ENCODE measurements at regions not wholly inside any gene's neighbourhood (a gene's known extent, or its start where the extent isn't known, plus 50 kb on each side); places are given as distances from the start of the nearest gene placed in this dataset.

DNA sequence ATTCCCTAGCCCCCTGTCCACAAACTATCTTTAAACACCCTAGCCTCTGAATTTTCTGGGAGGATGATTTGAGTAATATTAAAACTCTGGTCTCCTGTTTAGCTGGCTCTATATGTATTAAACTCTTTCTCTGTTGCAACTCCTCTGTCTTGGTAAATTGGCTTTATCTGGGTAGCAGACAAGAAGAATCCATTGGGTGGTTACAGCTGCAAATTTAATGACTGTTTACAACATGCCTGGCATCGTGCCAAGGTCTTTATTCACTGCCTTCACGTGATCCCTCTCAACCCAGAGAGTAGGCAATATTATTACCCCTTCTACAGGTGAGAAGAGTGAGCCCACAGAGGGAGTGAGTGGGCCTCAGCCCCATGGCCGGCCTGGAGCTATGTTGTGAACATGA is 77.8 kb upstream of the MYL2 start:
- no peak for DNase-seq (ENCODE audit: low read depth, low spot score)
- ChIA-PET POLR2A (no interaction called here), CTCF (no interaction called here)
- H3K4me3 ChIP-seq (ENCODE audit: low read depth, low read length): no peak overlapping the region
- peaks cover 8% of the 10 kb centered on the region for H3K9me3 ChIP-seq (ENCODE audit: control insufficient read depth, insufficient read depth, low read length)
- H3K27ac ChIP-seq (ENCODE audit: low read depth, low read length): no peak overlapping the region
- H3K27me3 ChIP-seq (ENCODE audit: control insufficient read depth, insufficient read depth, low read length): no peaks in the 10 kb centered on the region
- TF ChIP-seq, protein P1, sequence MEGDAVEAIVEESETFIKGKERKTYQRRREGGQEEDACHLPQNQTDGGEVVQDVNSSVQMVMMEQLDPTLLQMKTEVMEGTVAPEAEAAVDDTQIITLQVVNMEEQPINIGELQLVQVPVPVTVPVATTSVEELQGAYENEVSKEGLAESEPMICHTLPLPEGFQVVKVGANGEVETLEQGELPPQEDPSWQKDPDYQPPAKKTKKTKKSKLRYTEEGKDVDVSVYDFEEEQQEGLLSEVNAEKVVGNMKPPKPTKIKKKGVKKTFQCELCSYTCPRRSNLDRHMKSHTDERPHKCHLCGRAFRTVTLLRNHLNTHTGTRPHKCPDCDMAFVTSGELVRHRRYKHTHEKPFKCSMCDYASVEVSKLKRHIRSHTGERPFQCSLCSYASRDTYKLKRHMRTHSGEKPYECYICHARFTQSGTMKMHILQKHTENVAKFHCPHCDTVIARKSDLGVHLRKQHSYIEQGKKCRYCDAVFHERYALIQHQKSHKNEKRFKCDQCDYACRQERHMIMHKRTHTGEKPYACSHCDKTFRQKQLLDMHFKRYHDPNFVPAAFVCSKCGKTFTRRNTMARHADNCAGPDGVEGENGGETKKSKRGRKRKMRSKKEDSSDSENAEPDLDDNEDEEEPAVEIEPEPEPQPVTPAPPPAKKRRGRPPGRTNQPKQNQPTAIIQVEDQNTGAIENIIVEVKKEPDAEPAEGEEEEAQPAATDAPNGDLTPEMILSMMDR (IDR thresholded peaks at IDR 0.05; ENCODE audit: low read depth, low read length): no peak

DNA sequence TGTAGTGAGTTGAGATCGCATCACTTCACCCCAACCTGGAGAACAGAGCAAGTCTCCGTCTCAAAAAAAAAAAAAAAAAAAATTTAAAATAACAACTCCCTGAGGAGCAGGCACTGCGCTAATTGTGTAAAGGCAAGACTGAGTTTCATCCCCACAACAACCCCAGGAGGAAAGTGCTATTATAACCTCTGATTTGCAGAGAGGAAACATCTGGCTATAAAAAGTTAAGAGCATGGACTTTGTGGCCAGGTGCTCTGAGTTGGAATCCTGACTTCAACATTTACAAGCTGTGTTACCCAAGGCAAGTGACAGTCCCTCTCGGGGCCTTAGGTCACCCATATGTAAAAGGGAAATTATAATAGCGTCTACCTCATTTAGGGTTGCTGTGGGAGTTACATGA is 76.0 kb upstream of the MYL2 start:
- DNase-seq (ENCODE audit: low read depth, low spot score): no peak
- ChIA-PET POLR2A (no interaction called here), CTCF (no interaction called here)

DNA sequence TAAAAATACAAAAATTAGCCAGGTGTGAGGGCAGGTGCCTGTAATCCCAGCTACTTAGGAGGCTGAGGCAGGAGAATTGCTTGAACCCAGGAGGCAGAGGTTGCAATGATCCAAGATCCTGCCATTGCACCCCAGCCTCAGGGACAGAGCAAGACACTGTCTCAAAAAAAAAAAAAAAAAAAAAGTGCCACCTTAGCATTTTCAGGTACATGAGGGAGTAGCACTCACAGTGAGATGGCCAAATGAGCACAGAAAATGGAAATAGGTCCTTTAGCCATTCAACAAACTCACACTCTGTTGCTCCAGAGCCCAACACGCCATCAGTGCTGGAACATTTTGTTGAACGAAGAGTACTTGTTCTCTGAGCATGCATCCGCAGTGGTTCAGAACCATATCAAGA is 75.2 kb upstream of the MYL2 start:
- H3K27me3 ChIP-seq (ENCODE audit: control insufficient read depth, insufficient read depth, low read length): no peaks in the 10 kb centered on the region
- ChIA-PET POLR2A (no interaction called here), CTCF (no interaction called here)
- TF ChIP-seq, protein P1 (IDR thresholded peaks at IDR 0.05; ENCODE audit: low read depth, low read length): no peak
- no peak for DNase-seq (ENCODE audit: low read depth, low spot score)
- no peak overlapping the region for H3K27ac ChIP-seq (ENCODE audit: low read depth, low read length)
- no peak overlapping the region for H3K4me3 ChIP-seq (ENCODE audit: low read depth, low read length)
- H3K9me3 ChIP-seq (ENCODE audit: control insufficient read depth, insufficient read depth, low read length): peaks cover 8% of the 10 kb centered on the region

More for the DNA sequence above, 76.0 kb upstream of the MYL2 start:
- Histone ChIP-seq H3K27ac (ENCODE audit: low read depth, low read length) (no peak overlapping the region), H3K9me3 (ENCODE audit: control insufficient read depth, insufficient read depth, low read length) (peaks cover 8% of the 10 kb centered on the region), H3K4me3 (ENCODE audit: low read depth, low read length) (no peak overlapping the region), H3K27me3 (ENCODE audit: control insufficient read depth, insufficient read depth, low read length) (no peaks in the 10 kb centered on the region)
- TF ChIP-seq, protein P1 (IDR thresholded peaks at IDR 0.05; ENCODE audit: low read depth, low read length): no peak

DNA sequence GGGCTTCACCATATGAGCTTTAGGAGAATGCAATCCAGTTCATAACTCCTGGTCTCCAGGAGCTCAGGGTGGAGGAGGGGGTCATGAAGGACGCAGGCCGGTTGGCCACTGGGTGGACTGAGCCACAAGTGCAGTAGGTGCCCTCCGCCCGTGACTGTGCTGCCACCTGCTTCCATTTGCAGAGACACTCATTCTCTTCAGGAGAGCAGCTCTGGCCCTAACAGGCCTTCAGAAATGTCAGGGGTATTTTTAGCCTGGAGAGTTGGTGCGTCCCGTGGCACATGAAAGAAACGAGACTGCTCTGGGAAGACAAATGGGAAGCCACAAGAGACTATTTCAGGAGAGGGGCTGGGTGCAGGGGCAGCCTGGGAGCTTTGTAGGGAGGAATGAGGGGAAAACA is 74.6 kb upstream of the MYL2 start:
- no peak overlapping the region for H3K4me3 ChIP-seq (ENCODE audit: low read depth, low read length)
- TF ChIP-seq, protein P1 (IDR thresholded peaks at IDR 0.05; ENCODE audit: low read depth, low read length): no peak
- H3K27ac ChIP-seq (ENCODE audit: low read depth, low read length): no peak overlapping the region
- CTCF ChIA-PET: no interaction called here
- POLR2A ChIA-PET: no interaction called here
- no peaks in the 10 kb centered on the region for H3K27me3 ChIP-seq (ENCODE audit: control insufficient read depth, insufficient read depth, low read length)
- no peak for DNase-seq (ENCODE audit: low read depth, low spot score)
- peaks cover 8% of the 10 kb centered on the region for H3K9me3 ChIP-seq (ENCODE audit: control insufficient read depth, insufficient read depth, low read length)

DNA sequence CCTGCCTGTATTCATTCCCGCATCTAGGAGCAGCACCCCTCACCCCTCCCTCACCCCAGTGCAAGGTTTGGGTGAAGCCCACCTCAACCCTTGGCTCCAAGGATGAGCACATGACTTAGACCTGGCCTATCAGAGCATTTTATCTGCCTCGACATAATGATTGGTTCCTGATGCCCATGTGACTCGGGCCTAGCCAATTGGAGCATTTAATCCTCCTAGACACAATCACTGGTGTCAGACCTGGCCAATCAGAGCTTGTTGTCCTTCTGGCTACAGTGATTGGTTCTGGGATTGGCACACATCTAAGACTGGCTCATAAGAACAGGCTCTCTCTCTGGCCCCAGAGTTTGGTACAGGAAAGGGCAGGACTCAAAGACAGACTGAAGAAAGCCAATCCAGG is 73.1 kb upstream of the MYL2 start:
- ChIA-PET CTCF (no interaction called here), POLR2A (no interaction called here)
- Histone ChIP-seq H3K27me3 (ENCODE audit: control insufficient read depth, insufficient read depth, low read length) (no peaks in the 10 kb centered on the region), H3K9me3 (ENCODE audit: control insufficient read depth, insufficient read depth, low read length) (peaks cover 2% of the 10 kb centered on the region), H3K27ac (ENCODE audit: low read depth, low read length) (no peak overlapping the region), H3K4me3 (ENCODE audit: low read depth, low read length) (no peak overlapping the region)
- TF ChIP-seq, protein P1 (IDR thresholded peaks at IDR 0.05; ENCODE audit: low read depth, low read length): no peak
- DNase-seq (ENCODE audit: low read depth, low spot score): no peak
